ENCODE measurements at regions not wholly inside any gene's neighbourhood (a gene's known extent, or its start where the extent isn't known, plus 50 kb on each side); places are given as distances from the start of the nearest gene placed in this dataset.

- H3K4me2 ChIP-seq (ENCODE audit: low read length), result no peak overlapping the region
- H3K27ac ChIP-seq (ENCODE audit: low read length), result peak overlapping the region; percentile 13
These were observed 277.2 kb downstream of the TEX29 start for GRCh38 chr13:111597618-111598017.

GRCh38 chr13:111598747-111599146 lies 278.3 kb downstream of the TEX29 start:
- H3K9me3 ChIP-seq (ENCODE audit: low read length), result no peaks in the 10 kb centered on the region
- H3K27me3 ChIP-seq (ENCODE audit: insufficient read depth, low read depth, low read length), result no peaks in the 10 kb centered on the region
- no peak overlapping the region for H3K4me2 ChIP-seq (ENCODE audit: low read length)
- no peaks in the 10 kb centered on the region for H3K9me2 ChIP-seq (ENCODE audit: insufficient read depth, low read length)
- no peaks in the 10 kb centered on the region for H3F3A ChIP-seq (ENCODE audit: insufficient read depth, low read length, poor library complexity, severe bottlenecking)
- no peaks in the 10 kb centered on the region for H3K79me2 ChIP-seq (replicated peaks; ENCODE audit: insufficient read depth, low read length)
- no peak overlapping the region for H3K27ac ChIP-seq (ENCODE audit: low read length)
- no peak overlapping the region for H3K4me3 ChIP-seq (ENCODE audit: low read length)
- H3K36me3 ChIP-seq (ENCODE audit: insufficient read depth, low read length), result no peaks in the 10 kb centered on the region
- H4K20me1 ChIP-seq (ENCODE audit: insufficient read depth), result no peaks in the 10 kb centered on the region
- no peak overlapping the region for H2AFZ ChIP-seq (ENCODE audit: low read depth, low read length)
- H3K9ac ChIP-seq (ENCODE audit: low read length), result no peak overlapping the region
- TF ChIP-seq MXI1 (conservative IDR thresholded peaks at IDR 0.05; ENCODE audit: poor library complexity, severe bottlenecking) (no peak), POLR2AphosphoS5 (IDR thresholded peaks at IDR 0.05) (no peak), TAF1 (IDR thresholded peaks at IDR 0.05; ENCODE audit: low read depth) (no peak), EZH2 (IDR thresholded peaks at IDR 0.05; ENCODE audit: borderline replicate concordance, insufficient read depth, low read length, poor library complexity, severe bottlenecking) (no peak), EP300 (conservative IDR thresholded peaks at IDR 0.05; ENCODE audit: poor library complexity, severe bottlenecking) (no peak), CTCF (IDR thresholded peaks at IDR 0.05; ENCODE audit: poor library complexity, severe bottlenecking) (no peak), RAD21 (conservative IDR thresholded peaks at IDR 0.05) (no peak)

More at GRCh38 chr13:111597618-111598017, 277.2 kb downstream of the TEX29 start:
- Histone ChIP-seq H3K79me2 (replicated peaks; ENCODE audit: insufficient read depth, low read length) (no peaks in the 10 kb centered on the region), H3F3A (ENCODE audit: insufficient read depth, low read length, poor library complexity, severe bottlenecking) (no peaks in the 10 kb centered on the region), H4K20me1 (ENCODE audit: insufficient read depth) (no peaks in the 10 kb centered on the region), H3K36me3 (ENCODE audit: insufficient read depth, low read length) (no peaks in the 10 kb centered on the region), H3K4me3 (ENCODE audit: low read length) (no peak overlapping the region), H3K27me3 (ENCODE audit: insufficient read depth, low read depth, low read length) (no peaks in the 10 kb centered on the region), H3K9me3 (ENCODE audit: low read length) (no peaks in the 10 kb centered on the region), H3K9me2 (ENCODE audit: insufficient read depth, low read length) (no peaks in the 10 kb centered on the region), H2AFZ (ENCODE audit: low read depth, low read length) (no peak overlapping the region), H3K9ac (ENCODE audit: low read length) (no peak overlapping the region)
- TF ChIP-seq RAD21 (conservative IDR thresholded peaks at IDR 0.05) (no peak), CTCF (IDR thresholded peaks at IDR 0.05; ENCODE audit: poor library complexity, severe bottlenecking) (no peak), REST (IDR thresholded peaks at IDR 0.05; ENCODE audit: borderline replicate concordance) (no peak), TAF1 (IDR thresholded peaks at IDR 0.05; ENCODE audit: low read depth) (no peak), POLR2AphosphoS5 (IDR thresholded peaks at IDR 0.05) (no peak), EZH2 (IDR thresholded peaks at IDR 0.05; ENCODE audit: borderline replicate concordance, insufficient read depth, low read length, poor library complexity, severe bottlenecking) (no peak), EP300 (conservative IDR thresholded peaks at IDR 0.05; ENCODE audit: poor library complexity, severe bottlenecking) (no peak), SMC3 (conservative IDR thresholded peaks at IDR 0.05; ENCODE audit: poor library complexity) (no peak), MXI1 (conservative IDR thresholded peaks at IDR 0.05; ENCODE audit: poor library complexity, severe bottlenecking) (no peak)
